ENCODE measurements at regions not wholly inside any gene's neighbourhood (a gene's known extent, or its start where the extent isn't known, plus 50 kb on each side); places are given as distances from the start of the nearest gene placed in this dataset.

GRCh38 chr12:41944216-41944615 lies 200.5 kb downstream of the GXYLT1 start:
- DNase-seq (ENCODE audit: extremely low read depth, insufficient read length): no peak
- Histone ChIP-seq H3K4me3 (replicated peaks; ENCODE audit: low read depth, low read length) (no peak overlapping the region), H3K36me3 (ENCODE audit: control insufficient read depth, insufficient read depth, low read length) (no peaks in the 10 kb centered on the region), H3K27me3 (replicated peaks; ENCODE audit: control insufficient read depth, insufficient read depth, low read length) (no peaks in the 10 kb centered on the region)
- TF ChIP-seq CTCF (IDR thresholded peaks at IDR 0.05; ENCODE audit: insufficient read depth, low read length, poor library complexity, severe bottlenecking): no peak

- H3K27me3 ChIP-seq (replicated peaks; ENCODE audit: control insufficient read depth, insufficient read depth, low read length): no peaks in the 10 kb centered on the region
- H3K36me3 ChIP-seq (ENCODE audit: control insufficient read depth, insufficient read depth, low read length): no peaks in the 10 kb centered on the region
- H3K4me3 ChIP-seq (replicated peaks; ENCODE audit: low read depth, low read length): no peak overlapping the region
- DNase-seq (ENCODE audit: extremely low read depth, insufficient read length): no peak
- no peak for TF ChIP-seq CTCF (IDR thresholded peaks at IDR 0.05; ENCODE audit: insufficient read depth, low read length, poor library complexity, severe bottlenecking)
Measured at GRCh38 chr12:41943671-41944070, 201.0 kb downstream of the GXYLT1 start.

- TF ChIP-seq CTCF (IDR thresholded peaks at IDR 0.05; ENCODE audit: insufficient read depth, low read length, poor library complexity, severe bottlenecking): no peak
- H3K36me3 ChIP-seq (ENCODE audit: control insufficient read depth, insufficient read depth, low read length): no peaks in the 10 kb centered on the region
- no peak for DNase-seq (ENCODE audit: extremely low read depth, insufficient read length)
- H3K27me3 ChIP-seq (replicated peaks; ENCODE audit: control insufficient read depth, insufficient read depth, low read length): no peaks in the 10 kb centered on the region
- H3K4me3 ChIP-seq (replicated peaks; ENCODE audit: low read depth, low read length): no peak overlapping the region
Measured at GRCh38 chr12:41942354-41942753, 202.3 kb downstream of the GXYLT1 start.

- no peaks in the 10 kb centered on the region for H3K27me3 ChIP-seq (replicated peaks; ENCODE audit: control insufficient read depth, insufficient read depth, low read length)
- no peak for DNase-seq (ENCODE audit: extremely low read depth, insufficient read length)
- TF ChIP-seq CTCF (IDR thresholded peaks at IDR 0.05; ENCODE audit: insufficient read depth, low read length, poor library complexity, severe bottlenecking): no peak
- H3K4me3 ChIP-seq (replicated peaks; ENCODE audit: low read depth, low read length): no peak overlapping the region
- no peaks in the 10 kb centered on the region for H3K36me3 ChIP-seq (ENCODE audit: control insufficient read depth, insufficient read depth, low read length)
Measured at GRCh38 chr12:41941079-41941478, 203.6 kb downstream of the GXYLT1 start.

- H3K4me3 ChIP-seq (replicated peaks; ENCODE audit: low read depth, low read length): no peak overlapping the region
- H3K27me3 ChIP-seq (replicated peaks; ENCODE audit: control insufficient read depth, insufficient read depth, low read length): no peaks in the 10 kb centered on the region
- H3K36me3 ChIP-seq (ENCODE audit: control insufficient read depth, insufficient read depth, low read length): no peaks in the 10 kb centered on the region
- no peak for DNase-seq (ENCODE audit: extremely low read depth, insufficient read length)
- no peak for TF ChIP-seq CTCF (IDR thresholded peaks at IDR 0.05; ENCODE audit: insufficient read depth, low read length, poor library complexity, severe bottlenecking)
Measured at GRCh38 chr12:41940571-41940970, 204.1 kb downstream of the GXYLT1 start.

GRCh38 chr12:41936333-41936732 lies 208.3 kb downstream of the GXYLT1 start:
- Histone ChIP-seq H3K27me3 (replicated peaks; ENCODE audit: control insufficient read depth, insufficient read depth, low read length) (no peaks in the 10 kb centered on the region), H3K4me3 (replicated peaks; ENCODE audit: low read depth, low read length) (no peak overlapping the region), H3K36me3 (ENCODE audit: control insufficient read depth, insufficient read depth, low read length) (no peaks in the 10 kb centered on the region)
- peak; percentile 22 for TF ChIP-seq CTCF (IDR thresholded peaks at IDR 0.05; ENCODE audit: insufficient read depth, low read length, poor library complexity, severe bottlenecking)
- DNase-seq (ENCODE audit: extremely low read depth, insufficient read length): no peak
